Memory B cell (primary cell): ENCODE measurements at regions not wholly inside any gene's neighbourhood (a gene's known extent, or its start where the extent isn't known, plus 50 kb on each side); places are given as distances from the start of the nearest gene placed in this dataset.

Source experiments
- ATAC-seq: fragments of 150-1000 bp; cut with Tn5 transposase; 2 replicates; pipeline ENCODE4 v1.10.0; 2021; ENCODE audit warnings: low read depth, mild to moderate bottlenecking, moderate library complexity
- DNase-seq, 2 donors: peaks; one replicate each; pipeline ENCODE4 v3.0.0; 2022; ENCODE audit warnings: low spot score in 2 of 2
- H3K27ac Mint-ChIP-seq: one replicate; pipeline ENCODE4 v1.8.0; 2022; ENCODE audit warnings: mild to moderate bottlenecking, moderate library complexity, mixed read lengths
- H3K27me3 Mint-ChIP-seq: one replicate; pipeline ENCODE4 v1.8.0; 2022; ENCODE audit warnings: mixed read lengths
- H3K36me3 Mint-ChIP-seq: one replicate; pipeline ENCODE4 v1.8.0; 2022; ENCODE audit warnings: mild to moderate bottlenecking, mixed read lengths
- H3K4me1 Mint-ChIP-seq: one replicate; pipeline ENCODE4 v1.8.0; 2022; ENCODE audit warnings: mixed read lengths
- H3K4me3 Mint-ChIP-seq: one replicate; pipeline ENCODE4 v1.8.0; 2022; ENCODE audit warnings: mild to moderate bottlenecking, moderate library complexity, mixed read lengths
- H3K9me3 Mint-ChIP-seq: one replicate; pipeline ENCODE4 v1.8.0; 2022; ENCODE audit warnings: mixed read lengths

DNA sequence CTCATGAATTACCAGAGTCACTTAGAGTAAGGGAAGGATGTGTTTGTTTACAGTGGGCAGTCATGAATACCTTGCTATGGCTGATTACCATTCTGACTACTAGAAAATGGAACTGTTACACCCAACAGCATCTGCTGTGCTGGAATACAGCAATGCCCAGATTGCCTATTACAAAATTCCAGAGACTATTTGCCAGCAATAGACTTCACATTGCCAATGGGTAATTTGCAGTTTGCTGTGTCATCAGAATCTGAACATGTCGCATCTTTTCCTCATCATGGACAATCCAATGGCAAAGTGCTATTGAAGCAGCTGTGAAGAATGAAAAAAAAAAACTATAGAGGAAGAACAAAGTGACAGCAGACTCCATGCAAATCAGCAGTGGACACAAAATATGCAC is 356.6 kb downstream of the CXXC4 start:
- no peak overlapping the region for H3K4me3 Mint-ChIP-seq
- DNase-seq = no peak
- H3K4me1 Mint-ChIP-seq = no peaks in the 10 kb centered on the region
- no peaks in the 10 kb centered on the region for H3K27me3 Mint-ChIP-seq
- no peaks in the 10 kb centered on the region for H3K36me3 Mint-ChIP-seq
- peaks cover 5% of the 10 kb centered on the region for H3K9me3 Mint-ChIP-seq
- ATAC-seq = no peak
- H3K27ac Mint-ChIP-seq = no peak overlapping the region

DNA sequence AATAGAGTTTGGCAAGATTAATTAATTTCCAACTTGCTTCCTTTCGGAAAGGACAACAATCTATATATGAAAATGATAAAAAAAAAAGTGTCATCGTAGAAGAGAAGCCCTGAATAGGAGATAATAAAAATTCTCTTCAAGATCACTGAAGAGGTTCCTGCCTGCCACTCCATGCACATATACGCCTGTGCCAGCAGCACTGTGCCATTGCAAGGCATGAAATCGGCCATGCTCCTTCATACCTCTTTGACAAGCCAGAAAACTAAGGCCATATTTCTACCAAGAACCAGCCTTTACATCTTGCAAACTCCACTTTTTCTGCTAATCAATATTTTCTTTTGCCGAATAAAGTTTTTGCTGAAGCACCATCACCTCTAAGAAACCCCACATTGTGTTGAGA is 365.5 kb downstream of the CXXC4 start:
- H3K4me1 Mint-ChIP-seq = no peaks in the 10 kb centered on the region
- ATAC-seq (no peak), DNase-seq (no peak)
- no peaks in the 10 kb centered on the region for H3K27me3 Mint-ChIP-seq
- no peaks in the 10 kb centered on the region for H3K36me3 Mint-ChIP-seq
- no peak overlapping the region for H3K4me3 Mint-ChIP-seq
- no peak overlapping the region for H3K27ac Mint-ChIP-seq
- H3K9me3 Mint-ChIP-seq = peaks cover 3% of the 10 kb centered on the region

DNA sequence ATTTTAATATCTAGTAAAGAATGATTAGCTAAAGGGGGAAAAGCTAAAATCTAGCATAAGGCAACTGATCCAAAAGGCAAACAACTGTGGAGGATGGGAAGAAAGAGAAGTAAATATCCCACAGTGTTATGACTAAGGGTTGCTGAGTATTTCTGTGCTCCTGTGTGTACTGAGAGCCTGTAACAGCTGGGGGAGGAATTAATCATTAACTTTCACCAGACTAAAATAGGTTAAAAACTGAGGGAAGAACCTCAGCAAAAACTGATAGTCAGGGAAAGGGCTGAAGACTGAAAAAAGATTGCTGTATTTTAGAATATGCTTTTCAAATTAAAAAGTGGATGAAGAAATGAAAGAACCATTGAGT is 365.9 kb downstream of the CXXC4 start:
- DNase-seq (no peak), ATAC-seq (no peak)
- H3K27ac Mint-ChIP-seq = no peak overlapping the region
- H3K4me1 Mint-ChIP-seq = no peaks in the 10 kb centered on the region
- H3K4me3 Mint-ChIP-seq = no peak overlapping the region
- H3K9me3 Mint-ChIP-seq = peaks cover 3% of the 10 kb centered on the region
- no peaks in the 10 kb centered on the region for H3K27me3 Mint-ChIP-seq
- no peaks in the 10 kb centered on the region for H3K36me3 Mint-ChIP-seq

DNA sequence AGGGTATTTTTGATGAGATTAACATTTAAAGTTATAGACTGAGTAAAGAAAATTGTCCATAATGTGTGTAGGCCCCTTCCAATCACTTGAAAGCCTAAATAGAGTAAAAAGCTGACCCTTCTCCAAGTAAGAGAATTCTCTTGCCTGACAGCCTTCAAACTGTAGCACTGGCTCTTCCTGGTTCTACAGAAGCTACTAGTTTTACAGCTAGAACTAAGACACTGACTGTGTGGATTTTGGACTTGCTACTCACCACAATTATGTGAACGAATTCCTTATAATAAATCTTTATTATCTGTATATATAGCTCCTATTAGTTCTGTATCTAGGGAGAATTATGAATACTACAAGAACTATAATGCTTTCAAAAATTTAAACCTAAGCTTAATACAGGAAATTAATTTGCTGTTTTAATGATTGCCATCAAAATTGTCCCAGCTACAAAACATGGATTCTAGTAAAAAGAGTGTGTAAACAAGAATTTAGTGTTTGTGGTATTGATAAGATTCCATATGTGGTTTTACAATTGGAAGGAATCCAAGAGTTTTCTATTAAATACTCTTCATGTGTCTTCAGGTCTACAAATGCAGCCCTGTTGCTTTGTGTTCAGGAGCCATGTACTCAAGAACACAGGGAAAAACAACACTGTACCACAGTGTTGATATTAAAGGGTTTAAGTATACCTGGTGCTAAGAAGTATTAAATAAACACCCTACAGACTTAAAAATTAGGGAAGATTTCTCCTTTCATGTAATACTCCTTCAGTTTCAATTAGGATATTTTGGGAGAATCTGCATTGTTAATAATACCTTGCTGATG is 366.5 kb downstream of the CXXC4 start:
- H3K36me3 Mint-ChIP-seq = no peaks in the 10 kb centered on the region

DNA sequence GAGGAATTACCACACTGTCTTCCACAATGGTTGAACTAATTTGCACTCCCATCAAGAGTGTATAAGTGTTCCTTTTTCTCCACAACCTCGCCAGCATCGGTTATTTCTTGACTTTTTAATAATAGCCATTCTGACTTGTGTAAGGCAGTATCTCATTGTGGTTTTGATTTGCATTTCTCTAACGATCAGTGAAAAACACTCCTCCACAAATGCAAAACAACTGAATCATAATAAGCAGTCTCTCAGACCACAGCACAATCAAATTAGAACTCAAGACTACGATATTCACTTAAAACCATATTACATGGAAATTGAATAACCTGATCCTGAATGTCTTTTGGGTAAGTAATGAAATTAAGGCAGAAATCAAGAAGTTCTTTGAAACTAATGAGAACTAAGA is 371.7 kb downstream of the CXXC4 start:
- H3K27ac Mint-ChIP-seq = no peak overlapping the region
- H3K4me3 Mint-ChIP-seq = no peak overlapping the region
- peaks cover 1% of the 10 kb centered on the region for H3K9me3 Mint-ChIP-seq
- no peak for DNase-seq
- no peak for ATAC-seq
- no peaks in the 10 kb centered on the region for H3K27me3 Mint-ChIP-seq
- H3K36me3 Mint-ChIP-seq = no peaks in the 10 kb centered on the region
- no peaks in the 10 kb centered on the region for H3K4me1 Mint-ChIP-seq

More for the DNA sequence above, 366.5 kb downstream of the CXXC4 start:
- Mint-ChIP-seq H3K4me1 (no peaks in the 10 kb centered on the region), H3K27me3 (no peaks in the 10 kb centered on the region), H3K27ac (no peak overlapping the region), H3K4me3 (no peak overlapping the region), H3K9me3 (peaks cover 1% of the 10 kb centered on the region)
- no peak for DNase-seq
- ATAC-seq = no peak

DNA sequence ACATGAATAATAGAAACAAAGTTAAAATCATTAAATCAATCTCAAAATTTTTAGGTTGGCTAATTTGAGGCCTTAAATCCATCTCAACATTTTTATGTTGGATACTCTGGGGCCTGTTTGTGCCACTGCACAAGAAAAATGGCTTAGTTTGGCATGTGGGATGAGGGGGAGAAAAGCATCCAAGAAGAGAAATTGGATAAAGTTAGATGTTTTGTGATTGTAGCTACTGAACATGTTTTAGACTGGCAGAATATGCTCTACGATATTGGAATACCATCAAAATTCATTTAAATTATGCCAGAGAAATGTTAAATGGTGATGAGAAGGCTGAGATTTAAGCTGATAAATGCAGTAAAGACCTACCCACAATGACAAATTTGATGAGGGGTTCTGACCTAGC is 376.9 kb downstream of the CXXC4 start:
- H3K27ac Mint-ChIP-seq = no peak overlapping the region
- H3K27me3 Mint-ChIP-seq = no peaks in the 10 kb centered on the region
- no peaks in the 10 kb centered on the region for H3K36me3 Mint-ChIP-seq

DNA sequence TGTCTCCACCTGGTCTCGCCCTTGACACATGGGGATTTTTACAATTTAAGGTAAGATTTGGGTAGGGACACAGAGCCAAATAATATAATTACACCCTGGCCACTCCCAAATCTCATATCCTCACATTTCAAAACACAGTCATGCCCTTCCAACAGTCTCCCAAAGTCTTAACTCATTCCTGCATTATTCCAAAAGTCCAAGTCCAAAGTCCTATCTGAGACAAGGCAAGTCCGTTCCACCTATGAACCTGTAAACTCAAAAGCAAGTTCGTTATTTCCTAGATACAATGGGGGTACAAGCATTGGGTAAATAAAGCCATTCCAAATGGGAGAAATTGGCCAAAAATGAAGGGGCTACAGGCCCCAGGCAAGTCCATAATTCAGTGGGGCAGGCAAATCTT is 380.8 kb downstream of the CXXC4 start:
- H3K4me1 Mint-ChIP-seq = no peaks in the 10 kb centered on the region
- H3K9me3 Mint-ChIP-seq = peaks cover 6% of the 10 kb centered on the region
- no peaks in the 10 kb centered on the region for H3K27me3 Mint-ChIP-seq
- no peak for DNase-seq
- no peak overlapping the region for H3K4me3 Mint-ChIP-seq
- H3K27ac Mint-ChIP-seq = no peak overlapping the region
- H3K36me3 Mint-ChIP-seq = no peaks in the 10 kb centered on the region
- no peak for ATAC-seq

More for the DNA sequence above, 376.9 kb downstream of the CXXC4 start:
- DNase-seq (no peak), ATAC-seq (no peak)
- Mint-ChIP-seq H3K4me3 (no peak overlapping the region), H3K4me1 (no peaks in the 10 kb centered on the region), H3K9me3 (peaks cover 4% of the 10 kb centered on the region)

DNA sequence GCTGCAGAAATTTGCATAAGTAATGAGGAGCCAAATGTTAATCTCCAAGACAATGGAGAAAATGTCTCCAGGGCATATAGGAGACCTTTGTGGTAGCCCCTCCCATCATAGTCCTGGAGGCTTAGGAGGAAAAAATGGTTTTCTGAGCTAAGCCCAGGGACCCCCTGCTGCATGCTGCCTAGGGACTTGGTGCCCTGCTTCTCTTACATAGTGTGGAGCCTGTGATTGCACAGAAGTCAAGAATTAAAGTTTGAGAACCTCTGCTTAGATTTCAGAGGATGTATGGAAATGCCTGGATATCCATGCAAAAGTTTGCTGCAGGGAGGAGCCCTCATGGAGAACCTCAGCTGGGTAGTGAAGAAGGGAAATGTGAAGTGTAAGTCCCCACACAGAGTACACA is 379.4 kb upstream of the TACR3 start:
- H3K4me1 Mint-ChIP-seq = no peaks in the 10 kb centered on the region
- no peak overlapping the region for H3K4me3 Mint-ChIP-seq
- no peak for DNase-seq
- peaks cover 17% of the 10 kb centered on the region for H3K9me3 Mint-ChIP-seq
- ATAC-seq = no peak
- no peak overlapping the region for H3K27ac Mint-ChIP-seq
- no peaks in the 10 kb centered on the region for H3K27me3 Mint-ChIP-seq
- H3K36me3 Mint-ChIP-seq = no peaks in the 10 kb centered on the region

DNA sequence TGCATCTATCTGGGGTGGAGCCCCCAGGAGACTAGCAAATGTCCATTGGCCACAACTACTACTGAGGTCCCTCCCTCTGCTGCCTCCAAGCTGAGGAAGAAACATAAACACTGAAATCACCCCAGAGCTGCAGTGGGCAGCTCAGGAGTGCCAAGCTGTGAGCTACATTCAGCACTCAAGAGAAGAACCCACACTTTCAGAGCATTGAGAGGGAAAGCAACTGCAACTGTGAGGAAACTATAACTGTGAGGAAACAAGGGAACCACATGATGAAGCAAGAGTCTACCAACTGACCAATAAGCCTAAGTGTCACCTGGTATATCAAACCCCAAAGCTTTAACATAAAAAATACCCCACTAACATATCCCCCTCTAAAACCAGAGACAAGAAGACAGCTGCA is 373.5 kb upstream of the TACR3 start:
- Mint-ChIP-seq H3K4me3 (no peak overlapping the region), H3K4me1 (no peaks in the 10 kb centered on the region), H3K9me3 (peaks cover 11% of the 10 kb centered on the region), H3K27ac (no peak overlapping the region), H3K36me3 (no peaks in the 10 kb centered on the region), H3K27me3 (no peaks in the 10 kb centered on the region)
- no peak for ATAC-seq
- no peak for DNase-seq

DNA sequence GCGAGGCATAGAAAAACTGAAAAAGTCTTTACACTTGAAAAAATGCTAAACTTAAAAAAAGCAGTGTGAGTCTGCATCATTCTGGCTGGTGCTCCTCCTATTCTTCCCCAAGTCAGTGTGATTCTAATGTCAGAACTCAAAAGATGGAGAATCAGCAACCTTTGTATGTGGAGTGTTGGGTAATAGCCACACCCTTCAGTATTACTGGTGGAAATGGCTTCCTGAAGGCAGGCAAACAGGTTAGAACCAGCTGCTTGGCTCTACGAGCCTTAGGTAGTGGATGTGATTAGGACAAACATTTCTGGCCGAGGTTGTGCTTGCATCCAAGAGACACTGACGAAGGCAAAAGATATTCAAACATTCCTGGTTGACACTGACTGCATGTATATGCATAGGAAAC is 353.4 kb upstream of the TACR3 start:
- H3K9me3 Mint-ChIP-seq = peaks cover 2% of the 10 kb centered on the region
- no peak overlapping the region for H3K27ac Mint-ChIP-seq
- ATAC-seq (no peak), DNase-seq (no peak)
- no peaks in the 10 kb centered on the region for H3K36me3 Mint-ChIP-seq
- H3K27me3 Mint-ChIP-seq = no peaks in the 10 kb centered on the region
- H3K4me1 Mint-ChIP-seq = no peaks in the 10 kb centered on the region
- H3K4me3 Mint-ChIP-seq = no peak overlapping the region

DNA sequence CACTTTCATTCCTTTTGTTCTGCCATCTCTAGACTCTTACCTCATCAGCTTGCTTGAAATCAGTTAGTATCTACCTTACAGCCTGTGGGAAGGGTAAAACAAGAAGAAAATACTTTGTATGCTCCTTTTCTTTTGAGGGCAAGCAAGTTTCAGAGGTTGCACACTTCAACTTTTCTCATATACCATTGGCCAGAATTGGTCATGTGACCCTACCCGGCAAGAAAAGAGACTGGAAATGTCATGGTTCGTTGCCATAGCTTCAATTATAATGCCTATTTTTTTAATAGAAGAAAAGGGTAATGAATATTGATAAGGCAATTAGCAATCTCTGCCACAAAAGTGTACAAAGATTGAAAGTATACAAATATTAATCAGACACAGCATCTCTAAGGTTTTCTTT is 346.7 kb upstream of the TACR3 start:
- H3K9me3 Mint-ChIP-seq = peaks cover 2% of the 10 kb centered on the region
- H3K27ac Mint-ChIP-seq = no peak overlapping the region
- H3K4me3 Mint-ChIP-seq = no peak overlapping the region
- no peaks in the 10 kb centered on the region for H3K27me3 Mint-ChIP-seq
- ATAC-seq = no peak
- no peaks in the 10 kb centered on the region for H3K36me3 Mint-ChIP-seq
- H3K4me1 Mint-ChIP-seq = no peaks in the 10 kb centered on the region
- DNase-seq = no peak

DNA sequence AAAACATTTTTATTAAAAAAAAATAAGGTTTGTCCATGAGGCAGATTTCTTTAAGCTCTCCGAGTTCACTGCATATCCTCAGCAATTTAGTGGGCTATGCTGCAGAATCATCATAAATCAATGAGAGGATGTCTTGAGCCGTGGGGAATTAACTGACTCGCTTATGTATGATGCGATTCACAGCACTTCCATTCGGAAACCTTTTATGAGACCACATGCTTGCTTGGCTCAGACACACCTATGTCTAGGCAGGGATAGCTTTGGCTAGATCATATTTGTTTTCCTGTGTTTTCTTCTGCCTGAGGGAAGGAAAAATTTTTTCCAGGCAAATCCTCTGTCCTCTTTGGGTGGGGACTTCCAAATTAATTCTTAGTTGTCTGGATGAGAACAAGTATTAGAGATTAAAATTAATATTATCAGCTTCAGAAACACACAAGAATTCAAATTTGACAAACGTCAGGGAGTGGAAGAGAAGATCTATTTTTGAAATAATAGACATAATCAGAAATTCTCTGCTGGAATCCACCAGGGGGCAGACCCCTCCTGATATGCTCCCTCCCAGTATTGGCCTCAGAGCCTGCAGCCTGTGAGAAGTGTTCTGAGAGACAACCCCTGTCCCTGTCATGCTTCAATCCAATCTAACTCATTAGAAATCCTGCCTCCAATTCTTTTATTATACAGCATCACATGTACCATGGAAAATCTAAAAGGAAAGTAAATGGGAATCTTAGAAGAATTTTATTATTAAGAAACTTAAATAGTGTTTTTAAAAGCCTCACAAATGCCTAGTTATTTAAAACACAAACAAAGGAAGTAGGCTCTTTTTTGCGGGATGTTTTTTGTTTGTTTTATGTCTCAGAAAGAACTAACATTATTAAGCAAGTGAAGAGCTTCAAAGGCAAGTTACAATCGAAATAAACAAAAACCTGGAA is 345.1 kb upstream of the TACR3 start:
- ATAC-seq = no peak
- H3K36me3 Mint-ChIP-seq = no peaks in the 10 kb centered on the region
- no peak for DNase-seq

DNA sequence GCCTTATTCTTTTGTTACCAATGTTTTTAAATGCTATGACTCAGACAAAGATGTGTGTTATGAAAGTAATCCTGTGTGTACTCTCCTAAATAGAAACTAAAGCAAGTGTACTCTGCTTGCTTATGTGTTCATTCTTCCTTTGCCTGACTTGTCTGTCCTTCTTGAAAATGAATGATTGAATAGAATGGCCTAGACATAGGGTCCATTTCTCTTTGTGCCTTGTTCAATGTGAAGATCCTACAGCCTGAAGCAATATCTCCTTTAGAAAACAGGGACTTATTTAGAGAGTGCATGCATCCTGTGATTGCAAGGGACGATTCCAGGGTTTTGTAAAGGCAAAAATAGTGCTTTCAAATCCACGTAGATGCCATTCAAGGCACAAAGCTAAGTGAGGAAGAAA is 343.6 kb upstream of the TACR3 start:
- H3K36me3 Mint-ChIP-seq = no peaks in the 10 kb centered on the region
- H3K4me1 Mint-ChIP-seq = no peaks in the 10 kb centered on the region
- no peaks in the 10 kb centered on the region for H3K9me3 Mint-ChIP-seq
- no peak overlapping the region for H3K27ac Mint-ChIP-seq
- no peak for ATAC-seq
- no peaks in the 10 kb centered on the region for H3K27me3 Mint-ChIP-seq
- DNase-seq = no peak
- H3K4me3 Mint-ChIP-seq = no peak overlapping the region

More for the DNA sequence above, 345.1 kb upstream of the TACR3 start:
- Mint-ChIP-seq H3K4me1 (no peaks in the 10 kb centered on the region), H3K4me3 (no peak overlapping the region), H3K27me3 (no peaks in the 10 kb centered on the region), H3K9me3 (peaks cover 2% of the 10 kb centered on the region), H3K27ac (no peak overlapping the region)

DNA sequence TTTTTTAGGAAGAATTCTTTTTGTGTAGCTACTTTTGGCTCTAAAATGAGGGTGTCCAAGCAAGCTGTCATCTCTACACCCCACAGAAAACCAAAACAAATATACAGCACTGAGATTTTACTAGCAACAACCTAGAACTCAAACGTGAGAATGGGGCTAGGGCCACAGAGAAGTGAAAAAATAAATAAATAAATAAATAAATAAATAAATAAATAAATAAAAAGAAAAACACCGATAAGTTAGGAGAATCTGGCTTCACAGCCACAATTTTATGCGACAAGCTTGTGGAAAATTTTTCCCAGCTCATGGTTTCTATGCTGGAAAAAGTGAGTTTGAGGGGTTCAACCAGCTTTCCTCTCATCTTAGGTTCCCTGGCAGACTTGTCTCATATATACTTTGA is 324.6 kb upstream of the TACR3 start:
- Mint-ChIP-seq H3K27me3 (no peaks in the 10 kb centered on the region), H3K9me3 (no peaks in the 10 kb centered on the region), H3K4me3 (no peak overlapping the region), H3K27ac (no peak overlapping the region), H3K36me3 (no peaks in the 10 kb centered on the region), H3K4me1 (no peaks in the 10 kb centered on the region)
- DNase-seq (no peak), ATAC-seq (no peak)
